ENCODE measurements at regions not wholly inside any gene's neighbourhood (a gene's known extent, or its start where the extent isn't known, plus 50 kb on each side); places are given as distances from the start of the nearest gene placed in this dataset.

GRCh38 chr3:187906920-187907319 is 161.7 kb upstream of the BCL6 start:
- TF ChIP-seq CTCF (IDR thresholded peaks at IDR 0.05) = no peak
- no peak overlapping the region for H3K4me3 ChIP-seq
- no peaks in the 10 kb centered on the region for H3K27me3 ChIP-seq (replicated peaks; ENCODE audit: insufficient read depth)
- no peaks in the 10 kb centered on the region for H3K4me1 ChIP-seq (ENCODE audit: control insufficient read depth in 1 of 2, low read depth in 2 of 2)
- DNase-seq (ENCODE audit: low spot score) (no peak), ATAC-seq (ENCODE audit: insufficient number of reproducible peaks, low FRiP score, low read depth) (no peak)
- no peaks in the 10 kb centered on the region for H3K36me3 ChIP-seq
- H3K9me3 ChIP-seq = no peaks in the 10 kb centered on the region
- no peak overlapping the region for H3K27ac ChIP-seq

DNA sequence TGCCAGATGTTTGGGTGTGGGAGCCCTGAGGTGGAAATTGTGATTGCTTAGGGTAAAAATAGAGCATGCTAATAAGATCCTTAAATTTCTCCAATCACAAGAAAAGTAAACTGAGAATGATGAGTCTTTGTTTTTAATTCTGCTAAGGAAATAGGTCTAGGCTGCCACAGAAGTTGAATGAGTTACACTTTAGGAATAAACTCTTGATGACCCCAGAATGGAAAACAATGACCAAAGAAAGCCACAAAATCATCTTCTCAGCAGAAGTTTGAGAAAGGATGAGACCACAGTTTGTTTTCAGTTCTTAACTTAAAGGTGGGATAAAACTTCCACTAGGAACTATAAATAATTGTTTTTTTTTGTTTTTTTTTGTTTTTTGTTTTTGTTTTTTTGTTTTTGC is 164.6 kb upstream of the BCL6 start:
- Histone ChIP-seq H3K27me3 (replicated peaks; ENCODE audit: insufficient read depth) (no peaks in the 10 kb centered on the region), H3K4me1 (ENCODE audit: control insufficient read depth in 1 of 2, low read depth in 2 of 2) (no peaks in the 10 kb centered on the region), H3K9me3 (no peaks in the 10 kb centered on the region), H3K4me3 (no peak overlapping the region), H3K27ac (no peak overlapping the region), H3K36me3 (no peaks in the 10 kb centered on the region)
- no peak for ATAC-seq (ENCODE audit: insufficient number of reproducible peaks, low FRiP score, low read depth)
- DNase-seq (ENCODE audit: low spot score) = no peak
- TF ChIP-seq CTCF (IDR thresholded peaks at IDR 0.05) = no peak

- Histone ChIP-seq H3K4me3 (no peak overlapping the region), H3K36me3 (no peaks in the 10 kb centered on the region), H3K9me3 (no peaks in the 10 kb centered on the region), H3K27ac (no peak overlapping the region), H3K4me1 (ENCODE audit: control insufficient read depth in 1 of 2, low read depth in 2 of 2) (no peaks in the 10 kb centered on the region), H3K27me3 (replicated peaks; ENCODE audit: insufficient read depth) (no peaks in the 10 kb centered on the region)
- no peak for TF ChIP-seq CTCF (IDR thresholded peaks at IDR 0.05)
- no peak for DNase-seq (ENCODE audit: low spot score)
- ATAC-seq (ENCODE audit: insufficient number of reproducible peaks, low FRiP score, low read depth) = no peak
Measured at GRCh38 chr3:187912007-187912406, 166.7 kb upstream of the BCL6 start.

DNA sequence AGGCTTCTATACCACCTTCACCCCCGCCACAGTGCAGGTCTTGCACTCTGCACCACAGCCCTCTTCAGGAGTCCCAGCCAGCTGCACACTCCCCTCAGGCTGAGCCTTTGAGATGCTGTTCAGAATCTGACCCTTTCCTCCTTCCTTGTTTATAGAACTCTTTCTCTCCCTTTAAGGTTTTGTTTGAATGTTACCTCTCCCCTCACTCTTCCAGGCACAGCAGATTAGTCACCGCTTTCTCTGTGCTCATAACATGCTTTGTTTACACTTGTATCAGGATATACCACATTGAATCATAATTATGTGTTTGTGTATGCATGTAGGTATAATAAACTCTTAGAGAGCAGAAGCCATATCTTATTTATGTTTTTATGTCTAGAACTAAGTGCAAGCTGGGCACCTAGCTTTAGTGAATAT is 168.4 kb upstream of the BCL6 start:
- H3K9me3 ChIP-seq = no peaks in the 10 kb centered on the region
- H3K4me3 ChIP-seq = no peak overlapping the region
- no peak for TF ChIP-seq CTCF (IDR thresholded peaks at IDR 0.05)
- H3K27ac ChIP-seq = no peak overlapping the region
- no peaks in the 10 kb centered on the region for H3K27me3 ChIP-seq (replicated peaks; ENCODE audit: insufficient read depth)
- no peaks in the 10 kb centered on the region for H3K4me1 ChIP-seq (ENCODE audit: control insufficient read depth in 1 of 2, low read depth in 2 of 2)
- H3K36me3 ChIP-seq = no peaks in the 10 kb centered on the region
- ATAC-seq (ENCODE audit: insufficient number of reproducible peaks, low FRiP score, low read depth) (no peak), DNase-seq (ENCODE audit: low spot score) (no peak)

- no peak for TF ChIP-seq CTCF (IDR thresholded peaks at IDR 0.05)
- no peaks in the 10 kb centered on the region for H3K27me3 ChIP-seq (replicated peaks; ENCODE audit: insufficient read depth)
- no peaks in the 10 kb centered on the region for H3K36me3 ChIP-seq
- H3K27ac ChIP-seq = no peak overlapping the region
- H3K4me3 ChIP-seq = no peak overlapping the region
- DNase-seq (ENCODE audit: low spot score) = no peak
- H3K4me1 ChIP-seq (ENCODE audit: control insufficient read depth in 1 of 2, low read depth in 2 of 2) = no peaks in the 10 kb centered on the region
- H3K9me3 ChIP-seq = no peaks in the 10 kb centered on the region
- no peak for ATAC-seq (ENCODE audit: insufficient number of reproducible peaks, low FRiP score, low read depth)
Measured at GRCh38 chr3:187914231-187914630, 169.0 kb upstream of the BCL6 start.
